HG03469 (cell line): ENCODE measurements at regions not wholly inside any gene's neighbourhood (a gene's known extent, or its start where the extent isn't known, plus 50 kb on each side); places are given as distances from the start of the nearest gene placed in this dataset.

Experiments used
- ATAC-seq: cut with Tn5 transposase; IDR thresholded peaks from one replicate; pipeline ENCODE4 v1.9.1; 2021; ENCODE audit warnings: mild to moderate bottlenecking, moderate library complexity, moderate number of reproducible peaks; ENCODE audit not compliant: unreplicated experiment

DNA sequence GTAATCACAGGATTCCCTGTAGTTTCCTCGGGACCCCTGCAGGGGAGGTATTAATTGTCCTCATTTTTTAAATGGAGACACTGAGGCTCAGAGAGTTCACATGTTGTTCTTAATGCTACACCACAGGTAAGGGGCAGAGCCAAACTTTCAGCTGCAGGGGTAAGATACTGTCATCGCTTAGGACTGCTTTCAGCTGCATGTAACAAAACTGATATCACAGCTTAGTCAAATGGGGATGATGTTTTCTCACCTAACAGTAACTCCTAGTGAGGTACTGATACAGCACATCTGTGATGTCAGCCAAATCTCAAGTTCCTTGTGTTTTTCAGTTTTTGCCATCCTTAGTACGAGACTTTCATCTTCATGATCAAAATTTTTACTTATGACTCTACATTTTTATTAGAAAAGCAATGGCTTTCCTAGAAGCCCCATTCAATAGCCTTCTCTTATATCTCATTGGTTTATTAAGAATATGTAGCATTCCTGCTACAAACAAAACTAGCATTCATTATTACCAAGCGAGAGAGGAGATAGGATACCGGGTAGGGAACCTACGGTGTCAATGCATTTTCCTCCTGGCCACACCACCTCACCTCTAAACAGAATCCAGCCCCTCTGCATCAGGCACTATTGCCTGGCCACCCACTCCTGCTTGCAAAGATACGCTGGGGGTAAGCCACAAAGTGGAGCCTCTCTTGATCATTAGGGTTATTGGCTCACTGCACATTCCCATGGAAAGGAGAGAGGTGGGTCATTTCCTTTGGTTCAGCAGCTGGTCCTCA lies 557.5 kb downstream of the CD83 start:
- ATAC-seq = no peak

DNA sequence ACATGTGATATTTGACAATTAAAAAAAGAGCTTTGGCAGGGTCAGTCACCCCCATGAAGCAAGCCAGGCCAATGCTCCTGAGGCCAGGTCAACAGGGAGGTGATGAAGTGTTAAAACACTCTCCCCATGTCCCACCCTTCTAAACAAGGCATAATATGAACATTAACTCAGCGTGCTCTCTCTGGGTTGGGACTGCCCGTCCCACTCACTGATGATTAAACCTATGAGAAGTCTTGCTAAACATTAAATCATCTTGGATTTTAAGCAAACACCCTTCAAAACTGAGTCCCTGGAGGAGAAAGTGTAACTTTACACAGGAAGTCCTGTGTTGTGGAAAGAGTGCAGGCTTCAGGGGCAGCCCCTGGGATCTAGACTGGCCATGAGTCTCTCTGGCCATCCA lies 558.5 kb downstream of the CD83 start:
- no peak for ATAC-seq

DNA sequence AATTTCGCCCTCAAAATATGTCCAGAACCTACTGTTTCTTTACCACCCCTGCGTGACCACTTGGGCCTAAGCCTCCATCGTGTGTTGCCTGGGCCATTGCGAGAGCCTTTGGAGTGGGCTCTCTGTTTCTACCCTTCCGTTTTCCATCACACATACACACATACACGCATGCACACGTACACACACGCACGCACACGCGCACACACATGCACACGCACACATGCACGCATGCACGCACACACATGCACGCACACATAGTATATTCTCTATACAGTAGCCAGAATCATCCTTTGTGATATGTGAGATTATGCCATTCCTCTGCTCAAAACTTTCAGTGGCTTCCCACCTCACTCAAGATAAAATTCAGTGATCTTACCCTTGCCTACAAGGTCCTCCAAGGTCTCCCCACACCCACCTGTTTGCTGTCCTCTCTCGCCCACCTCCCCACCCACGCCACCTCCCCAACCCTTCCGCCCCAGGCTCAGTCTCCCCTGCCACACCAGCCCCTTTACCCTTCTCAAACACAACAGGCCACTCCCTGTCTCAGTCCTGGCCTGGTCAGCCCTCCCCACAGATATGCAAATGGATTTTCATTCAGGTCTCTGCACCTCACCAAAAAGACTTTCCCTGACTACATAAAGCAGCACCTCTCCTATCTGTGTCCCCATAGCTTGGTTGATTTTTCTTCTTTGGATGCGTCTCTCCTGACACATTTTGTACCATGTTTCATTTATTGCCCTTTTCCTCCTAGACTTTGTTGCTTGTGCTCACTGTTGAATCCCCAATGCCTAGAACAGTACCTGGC lies 559.6 kb downstream of the CD83 start:
- ATAC-seq = no peak

DNA sequence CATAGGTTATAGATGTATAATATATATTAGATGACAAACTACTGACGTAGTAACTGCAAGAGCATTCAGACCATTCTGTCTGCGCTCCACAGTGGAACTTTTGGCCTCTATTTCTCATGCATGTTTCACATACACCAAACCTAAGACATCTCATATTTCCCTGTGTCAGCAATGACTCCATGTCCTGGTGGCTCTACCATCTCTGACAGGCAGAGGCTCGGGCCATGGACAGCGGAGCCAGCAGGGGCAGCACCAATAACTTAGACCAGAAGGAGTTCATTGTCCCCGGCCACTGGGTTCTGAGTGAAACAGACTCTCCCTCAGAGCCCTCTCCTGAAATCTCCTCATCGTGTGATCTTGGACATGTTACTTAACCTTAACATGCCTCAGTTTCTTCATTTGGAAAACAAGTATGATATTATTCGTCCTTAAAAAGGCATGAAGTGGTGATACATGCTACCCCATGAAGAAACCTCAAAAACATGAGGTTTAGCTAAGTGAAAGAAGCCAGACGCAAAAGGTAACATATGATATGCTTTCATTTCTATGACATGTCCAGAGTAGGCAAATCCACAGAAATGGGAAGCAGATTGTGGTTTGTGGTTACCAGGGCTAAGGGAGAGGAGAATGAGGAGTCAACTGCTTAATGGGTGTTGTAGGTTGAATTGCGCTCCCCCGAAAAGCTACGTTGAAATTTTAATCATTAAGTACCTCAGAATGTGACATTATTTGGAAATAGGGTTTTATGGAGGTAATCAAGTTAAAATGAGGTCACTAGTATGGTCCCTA lies 564.0 kb upstream of the JARID2 start:
- ATAC-seq = no peak

DNA sequence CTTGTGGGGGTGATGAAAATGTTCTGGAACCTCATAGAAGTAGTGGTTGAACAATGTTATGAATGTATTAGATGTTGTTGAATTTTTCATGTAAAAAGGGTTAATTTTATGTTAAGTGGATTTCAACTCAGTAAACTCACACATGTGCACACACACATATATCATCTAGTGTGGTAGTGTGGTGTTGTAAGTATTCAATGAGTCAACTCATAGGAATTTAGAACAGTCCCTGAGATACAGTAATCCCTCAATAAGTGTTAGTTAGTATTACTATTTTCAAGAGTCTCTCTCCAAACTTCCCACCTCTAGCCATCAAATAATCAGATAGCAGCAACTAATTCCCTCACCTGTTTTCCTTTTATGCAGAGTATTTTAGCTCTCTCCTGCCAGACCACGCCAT lies 563.1 kb upstream of the JARID2 start:
- ATAC-seq = no peak

DNA sequence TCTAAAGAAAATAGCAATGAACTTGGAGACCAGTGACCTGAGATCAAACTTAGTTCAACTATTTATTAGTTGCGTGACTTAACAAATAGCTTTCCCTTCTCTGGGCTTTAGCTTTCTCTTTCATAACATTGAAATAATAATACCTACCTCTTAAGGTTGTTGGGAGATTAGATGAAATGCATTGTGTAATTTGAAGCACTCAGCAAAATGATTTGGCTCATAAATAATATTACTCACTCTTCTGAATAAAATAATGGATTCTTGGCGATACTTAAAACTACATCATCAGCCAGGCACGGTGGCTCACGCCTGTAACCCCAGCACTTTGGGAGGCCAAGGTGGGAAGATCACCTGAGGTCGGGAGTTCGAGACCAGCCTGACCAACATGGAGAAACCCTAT lies 556.2 kb upstream of the JARID2 start:
- no peak for ATAC-seq

DNA sequence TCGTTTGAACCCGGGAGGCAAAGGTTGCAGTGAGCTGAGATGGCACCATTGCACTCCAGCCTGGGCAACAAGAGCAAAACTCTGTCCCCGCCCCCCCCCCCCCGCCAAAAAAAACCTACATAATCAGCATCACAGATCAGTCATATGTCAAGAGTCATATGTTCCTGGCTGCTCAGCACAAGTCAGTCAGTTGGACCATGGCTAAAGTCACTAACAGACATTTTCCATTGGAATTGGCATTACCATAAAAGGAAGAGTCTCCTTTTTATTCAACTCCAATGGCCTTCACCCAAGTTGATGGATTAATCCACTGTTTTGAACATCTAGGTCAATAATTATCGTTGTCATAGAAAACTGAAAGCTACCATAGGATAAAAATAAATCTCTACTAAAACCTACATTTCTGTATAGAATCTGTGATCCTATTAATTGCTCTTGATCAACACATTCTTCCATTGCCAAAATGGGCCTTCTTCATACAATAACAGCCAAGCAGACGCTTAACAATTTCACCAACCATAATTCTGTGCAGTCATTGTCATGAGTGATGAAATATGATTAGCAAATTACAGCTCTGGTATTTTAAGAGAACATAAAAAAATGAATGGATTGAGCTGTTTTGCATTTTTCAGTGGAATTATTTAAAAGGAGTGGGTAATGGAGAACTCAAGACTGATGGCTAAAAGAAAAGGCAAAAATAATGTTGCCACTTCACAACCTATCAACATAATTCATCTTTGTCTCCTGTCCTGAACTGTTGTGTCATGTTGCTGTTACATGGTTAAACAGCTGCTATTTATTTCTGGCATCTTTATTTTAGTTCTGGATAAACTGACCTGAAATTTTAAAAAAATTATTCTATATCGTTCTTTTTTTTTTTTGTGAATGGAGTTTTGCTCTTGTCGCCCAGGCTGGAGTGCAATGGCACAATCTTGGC lies 555.5 kb upstream of the JARID2 start:
- no peak for ATAC-seq

DNA sequence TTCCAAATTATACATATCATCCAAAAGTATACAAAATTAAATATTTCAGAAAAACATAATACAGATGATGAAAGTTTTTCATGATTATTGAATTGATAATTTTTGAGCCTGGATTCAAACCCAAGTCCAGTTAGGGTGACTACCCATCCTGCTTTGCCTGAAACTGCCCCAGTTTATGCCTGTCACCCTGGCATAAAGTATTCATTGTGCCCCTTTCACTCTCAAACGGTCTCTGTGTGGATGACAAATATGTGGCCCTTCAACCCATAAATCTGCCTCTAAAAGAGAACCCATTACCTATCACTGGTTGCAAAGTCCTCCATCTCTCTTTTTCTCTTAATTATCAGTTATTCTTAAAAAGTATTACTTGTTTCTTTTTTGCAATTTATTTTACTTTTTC lies 553.7 kb upstream of the JARID2 start:
- no peak for ATAC-seq

DNA sequence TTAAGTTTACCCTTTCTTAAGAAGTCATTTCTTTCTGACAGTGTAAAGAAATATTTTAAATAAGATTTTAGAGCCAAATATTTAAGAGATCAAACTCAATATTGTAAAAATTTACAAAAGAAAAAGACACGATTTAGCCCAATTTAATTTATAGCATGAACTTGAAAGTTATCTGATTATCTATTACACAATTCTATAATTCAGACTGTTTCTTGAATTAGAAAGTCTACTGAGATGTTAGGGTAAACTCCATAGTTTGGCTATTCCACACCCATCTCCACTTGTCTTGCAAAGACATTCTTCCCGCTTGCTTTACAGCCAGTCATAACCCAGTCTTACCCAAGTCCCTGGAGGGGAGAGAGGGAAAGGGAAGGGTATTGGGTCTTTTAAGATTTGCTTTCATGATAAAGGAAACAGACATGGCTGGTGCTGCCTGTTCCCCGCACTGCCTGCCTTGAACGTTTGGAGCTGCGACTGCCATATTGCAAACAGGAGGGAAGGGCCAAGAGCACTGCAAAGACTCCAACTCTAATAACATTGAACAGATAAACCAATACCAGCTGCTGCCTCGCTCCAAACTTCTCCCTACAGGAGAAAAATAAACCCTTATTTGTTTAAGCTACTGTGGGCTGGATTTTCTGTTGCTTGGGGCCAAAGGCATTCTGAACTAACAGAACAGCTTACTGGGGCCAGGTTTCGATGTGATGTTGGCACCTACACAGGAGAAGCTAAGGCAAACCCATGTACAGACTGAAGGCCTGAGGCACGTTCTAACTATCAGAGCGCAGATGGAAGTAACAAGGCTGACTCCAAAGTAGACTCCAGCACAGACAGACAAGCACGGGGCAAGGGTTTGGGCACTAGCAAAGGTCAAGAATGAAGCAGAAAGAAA lies 552.3 kb upstream of the JARID2 start:
- no peak for ATAC-seq

DNA sequence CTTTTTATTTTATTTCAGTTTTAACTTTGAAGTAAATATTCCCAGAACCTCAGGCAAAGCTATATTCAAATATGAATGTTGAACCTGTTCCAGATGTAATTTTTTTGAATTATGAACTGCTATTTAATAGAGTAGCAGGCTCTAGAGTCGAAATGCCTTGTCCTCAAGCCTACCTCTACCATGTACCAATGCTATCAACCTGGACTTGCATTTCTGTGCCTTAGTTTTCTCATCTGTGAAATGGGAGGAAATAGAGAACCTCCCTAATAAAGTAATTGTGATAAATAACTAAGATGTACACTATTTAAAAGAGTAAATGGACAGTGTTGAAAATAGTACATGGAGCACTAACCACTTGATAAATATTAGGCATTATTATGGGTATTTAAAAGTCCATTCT lies 551.6 kb upstream of the JARID2 start:
- ATAC-seq = no peak

DNA sequence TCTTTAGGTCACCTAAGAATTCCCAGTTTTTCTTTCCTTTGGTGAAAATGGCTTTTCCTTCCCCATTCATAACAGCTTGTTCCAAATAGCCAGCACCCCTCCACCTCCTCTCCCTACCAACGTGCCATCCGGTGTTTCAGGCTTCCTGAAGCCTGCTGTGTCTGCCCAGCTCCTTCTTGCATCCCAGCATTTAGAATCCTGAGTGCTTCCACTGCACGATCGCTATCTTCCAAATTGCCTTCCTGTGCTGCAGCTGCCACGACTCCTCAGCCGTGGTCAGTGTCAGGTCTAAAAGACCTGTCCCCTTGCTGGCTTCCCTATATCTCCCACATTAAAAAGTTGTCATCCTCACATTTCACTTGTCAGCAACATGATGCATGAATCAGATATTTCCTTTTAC lies 550.3 kb upstream of the JARID2 start:
- no peak for ATAC-seq

DNA sequence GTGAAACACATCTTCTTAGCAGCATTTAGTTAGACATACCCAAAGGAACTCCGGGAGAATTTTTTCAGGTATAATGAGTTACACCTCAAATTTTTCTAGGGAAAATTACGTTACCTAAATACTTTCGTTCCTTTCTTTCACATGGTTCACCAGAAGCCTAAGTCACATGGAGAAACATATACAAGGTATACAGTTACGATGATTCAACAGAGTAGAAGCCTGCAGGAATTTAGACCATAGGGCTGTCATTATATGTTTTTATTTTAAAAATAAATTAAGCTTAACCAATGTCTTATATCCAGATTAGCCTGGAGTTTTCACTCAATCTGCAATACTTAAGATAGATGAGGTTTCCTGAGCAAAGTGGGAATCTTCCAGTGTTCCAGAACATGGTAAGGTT lies 549.5 kb upstream of the JARID2 start:
- ATAC-seq = no peak

DNA sequence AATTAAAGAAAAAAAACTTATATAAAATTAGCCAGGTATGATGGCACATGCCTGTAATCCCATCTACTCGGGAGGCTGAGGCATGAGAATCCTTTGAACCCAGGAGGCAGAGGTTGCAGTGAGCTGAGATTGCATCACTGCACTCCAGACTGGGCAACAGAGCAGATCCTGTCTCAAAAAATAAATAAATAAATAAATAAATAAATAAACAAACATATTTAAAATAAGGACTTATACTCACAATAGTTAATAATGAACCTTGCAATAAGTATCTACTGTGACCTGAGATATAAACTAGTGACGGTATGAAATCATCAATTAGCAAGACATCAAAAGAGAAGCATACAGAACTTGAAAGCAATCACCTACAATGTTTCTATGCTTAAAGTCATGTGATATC lies 548.4 kb upstream of the JARID2 start:
- no peak for ATAC-seq

DNA sequence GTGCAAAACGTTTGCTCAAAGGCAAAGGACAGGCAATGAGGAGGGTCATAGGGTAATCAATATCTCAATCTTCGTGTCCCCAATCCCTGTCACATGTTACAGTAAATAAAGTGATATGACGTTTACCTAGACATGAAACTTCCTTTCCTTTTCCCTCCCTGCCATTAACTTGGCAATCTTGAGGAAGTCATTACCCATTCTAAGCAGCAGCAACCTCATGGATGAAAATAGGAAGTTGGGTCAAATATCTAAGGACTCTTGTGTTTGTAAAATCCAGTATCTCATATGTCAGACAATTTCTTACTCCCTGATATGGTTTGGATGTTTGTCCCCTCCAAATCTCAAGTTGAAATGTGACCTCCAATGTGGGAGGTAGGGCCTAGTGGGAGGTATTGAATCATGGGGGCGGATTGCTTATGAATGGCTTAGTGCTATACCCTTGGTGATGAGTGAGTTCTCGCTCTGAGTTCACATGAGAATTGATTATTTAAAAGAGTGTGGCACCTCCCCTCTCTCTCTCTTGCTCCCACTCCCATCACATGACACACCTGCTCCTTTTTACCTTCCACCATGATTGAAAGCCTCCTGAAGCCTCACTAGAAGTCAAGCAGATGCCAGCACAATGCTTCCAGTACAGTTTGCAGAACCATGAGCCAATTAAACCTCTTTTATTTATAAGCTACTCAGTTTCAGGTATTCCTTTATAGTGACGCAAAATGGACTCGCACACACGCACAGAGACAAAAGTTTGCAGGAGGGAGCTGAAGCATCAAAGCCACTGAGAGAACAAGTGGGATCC lies 545.9 kb upstream of the JARID2 start:
- no peak for ATAC-seq

DNA sequence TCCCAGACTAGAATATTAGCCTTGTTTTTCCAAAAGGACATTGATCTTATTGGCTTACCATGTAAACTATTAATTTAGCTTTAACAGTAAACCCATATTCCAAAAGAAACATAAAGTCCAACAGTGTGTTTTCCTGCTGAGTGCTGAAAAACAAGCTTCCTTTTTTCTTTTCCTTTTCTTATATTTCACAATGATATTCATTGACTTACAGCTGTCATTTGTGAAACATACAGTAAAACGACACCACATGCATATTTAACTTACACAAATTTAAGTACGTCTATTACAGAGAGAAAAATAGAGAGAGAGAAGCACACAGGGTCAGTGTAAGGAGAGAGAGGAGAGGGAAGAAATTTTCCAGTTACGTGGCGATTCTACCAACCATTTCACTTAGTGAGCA lies 543.9 kb upstream of the JARID2 start:
- no peak for ATAC-seq

DNA sequence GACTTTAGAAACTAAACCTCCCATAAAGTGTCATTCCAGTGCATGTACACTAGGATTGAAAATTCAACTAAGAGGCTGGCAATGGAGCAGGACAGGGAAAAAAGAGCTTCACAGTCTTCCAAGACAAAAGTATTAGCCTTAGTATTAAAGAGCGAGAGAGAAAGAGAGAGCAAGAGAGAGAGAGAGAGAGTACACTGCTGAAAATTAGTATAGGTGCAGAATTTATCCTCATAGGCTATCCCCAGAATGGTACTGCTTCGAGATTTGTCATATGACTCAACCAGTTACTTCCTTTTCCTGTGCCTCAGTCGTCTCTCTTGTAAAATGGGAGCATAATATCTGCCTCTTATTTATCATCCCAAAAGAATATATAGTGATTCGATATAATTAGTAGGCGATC lies 543.2 kb upstream of the JARID2 start:
- ATAC-seq = no peak

DNA sequence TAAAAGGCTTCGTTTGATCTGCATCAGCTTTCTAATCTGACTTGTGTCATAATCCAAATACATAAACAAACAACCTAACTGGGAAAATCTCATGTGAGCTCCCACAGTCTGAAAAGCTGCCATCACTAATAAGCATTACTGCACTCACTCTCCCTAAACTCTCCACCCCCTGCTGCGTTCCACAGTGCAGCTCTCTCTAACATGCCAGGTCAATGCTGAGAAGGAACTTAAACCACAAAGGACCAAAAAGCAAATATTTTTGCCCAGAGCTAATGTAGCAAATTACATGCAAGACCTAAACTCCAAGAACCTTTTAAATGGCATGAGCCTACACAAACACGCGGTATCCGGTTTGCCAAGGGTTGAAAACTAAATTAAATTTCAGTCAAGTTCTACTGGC lies 542.3 kb upstream of the JARID2 start:
- ATAC-seq = no peak

DNA sequence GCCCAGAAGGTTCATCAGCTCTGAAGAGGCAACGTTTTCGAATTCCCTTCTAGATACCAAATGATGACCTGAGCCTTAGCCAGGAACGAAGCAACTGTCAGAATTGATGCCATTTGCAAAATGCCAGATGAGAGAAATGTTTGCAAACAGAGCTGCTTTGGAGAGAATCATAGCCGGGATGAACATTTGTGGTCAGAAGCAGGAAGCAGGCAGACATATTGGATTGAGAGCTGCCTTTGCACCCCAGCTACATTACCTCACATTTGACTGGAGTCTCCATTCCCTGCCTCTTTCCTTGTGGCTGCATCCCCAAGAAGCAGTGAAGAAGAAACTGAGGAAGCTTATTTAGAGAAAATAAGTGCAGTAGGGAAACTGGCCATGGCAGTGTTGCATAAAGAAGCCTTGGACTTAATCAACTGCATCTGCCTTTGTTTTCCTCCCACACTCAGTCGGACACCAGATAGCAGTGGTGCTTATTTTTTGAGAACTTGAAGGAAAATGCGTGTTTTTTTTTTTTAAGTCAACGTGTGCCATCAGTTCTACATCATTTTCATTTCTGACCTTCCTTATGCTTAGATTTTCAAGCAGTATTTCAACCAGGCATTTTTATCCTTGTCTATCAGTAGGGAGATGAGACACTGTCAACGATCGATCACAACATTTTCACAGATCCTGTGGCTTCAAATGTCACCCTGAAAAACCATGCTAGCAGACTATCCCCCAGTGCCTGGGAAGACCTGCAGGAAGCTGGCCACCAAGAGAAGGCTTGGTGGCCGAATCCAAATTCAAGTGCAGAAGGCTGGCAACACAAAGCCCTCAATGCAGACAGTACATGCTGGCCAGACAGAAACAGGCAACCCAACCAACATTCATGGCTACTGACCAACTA lies 541.2 kb upstream of the JARID2 start:
- no peak for ATAC-seq
